SK-N-SH treated with all-trans-retinoic acid at 6 μM for 48 hours (cell line): ENCODE measurements at regions not wholly inside any gene's neighbourhood (a gene's known extent, or its start where the extent isn't known, plus 50 kb on each side); places are given as distances from the start of the nearest gene placed in this dataset.

Experiments used
- ATAC-seq: fragments of 200-7000 bp; cut with Tn5 transposase; 3 replicates; pipeline ENCODE4 v1.9.1; 2020; ENCODE audit warnings: mild to moderate bottlenecking, moderate library complexity
- BACH2 ChIP-seq: fragments of 250-450 bp; sonication (Bioruptor Pico); IDR thresholded peaks from 2 replicates; pipeline ENCODE4 v1.9.0; 2021; ENCODE audit warnings: mild to moderate bottlenecking, borderline replicate concordance
- CSRNP3 ChIP-seq: fragments of 250-450 bp; sonication (Bioruptor Pico); IDR thresholded peaks from 2 replicates; pipeline ENCODE4 v1.5.1; 2021; ENCODE audit warnings: mild to moderate bottlenecking, moderate library complexity
- ISL1 ChIP-seq: fragments of 250-450 bp; sonication (Bioruptor Pico); IDR thresholded peaks from 2 replicates; pipeline ENCODE4 v2.1.2; 2022; ENCODE audit warnings: mild to moderate bottlenecking, moderate library complexity
- OSR1 ChIP-seq: fragments of 250-450 bp; sonication (Bioruptor Pico); IDR thresholded peaks from 2 replicates; pipeline ENCODE4 v1.8.0; 2022; ENCODE audit warnings: moderate library complexity, mild to moderate bottlenecking, inconsistent platforms
- RARB ChIP-seq: fragments of 250-450 bp; sonication (Bioruptor Pico); IDR thresholded peaks from 2 replicates; pipeline ENCODE4 v1.8.0; 2021; ENCODE audit warnings: mild to moderate bottlenecking, moderate library complexity
- ZFP3 ChIP-seq: fragments of 250-450 bp; sonication (Bioruptor Pico); IDR thresholded peaks from 2 replicates; pipeline ENCODE4 v1.5.0; 2020; ENCODE audit warnings: mild to moderate bottlenecking, moderate library complexity
- ZFP30 ChIP-seq: fragments of 450-650 bp; formaldehyde crosslinking; IDR thresholded peaks from 2 replicates; pipeline ENCODE4 v1.5.0; 2022; ENCODE audit warnings: mild to moderate bottlenecking, moderate library complexity
- ZNF8 ChIP-seq: fragments of 450-650 bp; formaldehyde crosslinking; IDR thresholded peaks from 2 replicates; pipeline ENCODE4 v1.5.0; 2020; ENCODE audit warnings: mild to moderate bottlenecking, moderate library complexity
- TF ChIP-seq, protein P1 (sequence below): fragments of 250-450 bp; sonication (Bioruptor Pico); IDR thresholded peaks from 2 replicates; pipeline ENCODE4 v1.5.1; 2020; ENCODE audit warnings: low read depth, mild to moderate bottlenecking, moderate library complexity
- TF ChIP-seq, protein P2 (sequence below): fragments of 250-450 bp; sonication (Bioruptor Pico); IDR thresholded peaks from 2 replicates; pipeline ENCODE4 v1.8.0; 2020; ENCODE audit warnings: mild to moderate bottlenecking, moderate library complexity, borderline replicate concordance

DNA sequence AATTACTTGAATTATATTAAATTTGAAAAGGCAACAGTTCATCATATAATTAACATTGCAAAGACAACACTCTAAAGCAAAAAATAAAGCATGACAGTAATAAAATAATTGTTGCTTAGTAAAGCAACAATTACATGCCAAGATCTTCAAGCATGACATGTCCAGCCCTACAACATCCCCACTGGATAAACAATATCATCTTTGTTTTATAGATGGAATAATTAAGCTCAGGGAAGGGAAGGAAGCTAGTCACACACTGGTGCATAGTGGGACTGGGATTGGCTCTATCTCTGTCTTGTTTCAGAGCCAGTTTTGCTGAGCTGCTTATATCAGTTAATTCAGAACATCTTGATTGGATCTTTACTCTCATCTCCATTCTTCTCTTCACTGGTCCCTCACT, 49.9 kb upstream of the PARD3B start:
- no peak for TF ChIP-seq RARB (CRISPR knock-in tag)
- TF ChIP-seq CSRNP3 (CRISPR knock-in tag): no peak
- no peak for TF ChIP-seq ZNF8 (CRISPR knock-in tag)
- TF ChIP-seq, protein P1, sequence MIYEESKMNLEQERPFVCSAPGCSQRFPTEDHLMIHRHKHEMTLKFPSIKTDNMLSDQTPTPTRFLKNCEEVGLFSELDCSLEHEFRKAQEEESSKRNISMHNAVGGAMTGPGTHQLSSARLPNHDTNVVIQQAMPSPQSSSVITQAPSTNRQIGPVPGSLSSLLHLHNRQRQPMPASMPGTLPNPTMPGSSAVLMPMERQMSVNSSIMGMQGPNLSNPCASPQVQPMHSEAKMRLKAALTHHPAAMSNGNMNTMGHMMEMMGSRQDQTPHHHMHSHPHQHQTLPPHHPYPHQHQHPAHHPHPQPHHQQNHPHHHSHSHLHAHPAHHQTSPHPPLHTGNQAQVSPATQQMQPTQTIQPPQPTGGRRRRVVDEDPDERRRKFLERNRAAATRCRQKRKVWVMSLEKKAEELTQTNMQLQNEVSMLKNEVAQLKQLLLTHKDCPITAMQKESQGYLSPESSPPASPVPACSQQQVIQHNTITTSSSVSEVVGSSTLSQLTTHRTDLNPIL (CRISPR knock-in tag): no peak
- TF ChIP-seq ISL1: no peak
- TF ChIP-seq, protein P2, sequence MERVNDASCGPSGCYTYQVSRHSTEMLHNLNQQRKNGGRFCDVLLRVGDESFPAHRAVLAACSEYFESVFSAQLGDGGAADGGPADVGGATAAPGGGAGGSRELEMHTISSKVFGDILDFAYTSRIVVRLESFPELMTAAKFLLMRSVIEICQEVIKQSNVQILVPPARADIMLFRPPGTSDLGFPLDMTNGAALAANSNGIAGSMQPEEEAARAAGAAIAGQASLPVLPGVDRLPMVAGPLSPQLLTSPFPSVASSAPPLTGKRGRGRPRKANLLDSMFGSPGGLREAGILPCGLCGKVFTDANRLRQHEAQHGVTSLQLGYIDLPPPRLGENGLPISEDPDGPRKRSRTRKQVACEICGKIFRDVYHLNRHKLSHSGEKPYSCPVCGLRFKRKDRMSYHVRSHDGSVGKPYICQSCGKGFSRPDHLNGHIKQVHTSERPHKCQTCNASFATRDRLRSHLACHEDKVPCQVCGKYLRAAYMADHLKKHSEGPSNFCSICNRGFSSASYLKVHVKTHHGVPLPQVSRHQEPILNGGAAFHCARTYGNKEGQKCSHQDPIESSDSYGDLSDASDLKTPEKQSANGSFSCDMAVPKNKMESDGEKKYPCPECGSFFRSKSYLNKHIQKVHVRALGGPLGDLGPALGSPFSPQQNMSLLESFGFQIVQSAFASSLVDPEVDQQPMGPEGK (CRISPR knock-in tag): no peak
- TF ChIP-seq OSR1 (CRISPR knock-in tag): no peak
- TF ChIP-seq ZFP30 (CRISPR knock-in tag): no peak
- no peak for TF ChIP-seq ZFP3
- TF ChIP-seq BACH2 (CRISPR knock-in tag): no peak
- TF ChIP-seq, all 23 proteins: peak for 0
- ATAC-seq: no peak
